IMR-90 (cell line): ENCODE measurements at regions not wholly inside any gene's neighbourhood (a gene's known extent, or its start where the extent isn't known, plus 50 kb on each side); places are given as distances from the start of the nearest gene placed in this dataset.

ENCODE experiments used
- ATAC-seq: fragments of 200-7000 bp; cut with Tn5 transposase; 2 replicates; pipeline ENCODE4 v1.9.1; 2020; ENCODE audit warnings: low read depth, mild to moderate bottlenecking, moderate library complexity
- BruUV-seq: library from RNA; stranded (reverse); fragments of 400-500 nt; replicated peaks from 2 replicates; lab custom pipeline; 2021; lab: Mats Ljungman, UMichigan
- CTCF ChIA-PET: fragments of 300-600 bp; formaldehyde crosslinking; extraction: SDS; loops from one replicate; lab custom pipeline; 2021; ENCODE audit warnings: antibody characterized with exemption; lab: Yijun Ruan, JAX
- POLR2A ChIA-PET: fragments of 300-600 bp; sonication (Branson Sonifier 250); formaldehyde crosslinking; loops from one replicate; lab custom pipeline; 2022; ENCODE audit warnings: antibody characterized with exemption; ENCODE audit not compliant: unreplicated experiment; lab: Charles Lee
- DNase-seq: peaks from one replicate; pipeline ENCODE4 v3.0.0; 2013
- H2AFZ ChIP-seq: replicated peaks from 2 replicates; pipeline ENCODE3; 2013; ENCODE audit warnings: low read length, mild to moderate bottlenecking; ENCODE audit not compliant: poor library complexity
- H2AK5ac ChIP-seq: 2 replicates; pipeline ENCODE4 v1.6.1; 2013; ENCODE audit warnings: low read depth, low read length, inconsistent platforms
- H2AK9ac ChIP-seq: replicated peaks from 2 replicates; pipeline ENCODE3; 2013; ENCODE audit warnings: mild to moderate bottlenecking, low read depth, low read length, moderate library complexity; ENCODE audit not compliant: poor library complexity
- H2BK120ac ChIP-seq: 2 replicates; pipeline ENCODE4 v1.6.1; 2013; ENCODE audit warnings: low read depth, low read length, inconsistent platforms
- H2BK15ac ChIP-seq: 3 replicates; pipeline ENCODE4 v1.6.1; 2013; ENCODE audit warnings: low read depth, low read length, inconsistent platforms
- H2BK20ac ChIP-seq: 2 replicates; pipeline ENCODE4 v1.6.1; 2013; ENCODE audit warnings: low read depth, mild to moderate bottlenecking, inconsistent platforms, low read length, moderate library complexity
- H2BK5ac ChIP-seq: 2 replicates; pipeline ENCODE4 v1.6.1; 2013; ENCODE audit warnings: mild to moderate bottlenecking, low read depth, low read length, inconsistent platforms; ENCODE audit not compliant: poor library complexity, severe bottlenecking
- H3K14ac ChIP-seq: replicated peaks from 2 replicates; pipeline ENCODE4 v1.6.1; 2013; ENCODE audit warnings: low read depth, low read length, inconsistent platforms
- H3K18ac ChIP-seq: 2 replicates; pipeline ENCODE4 v1.6.1; 2013; ENCODE audit warnings: low read depth, low read length, control low read depth
- H3K23ac ChIP-seq: 2 replicates; pipeline ENCODE4 v1.6.1; 2013; ENCODE audit warnings: low read depth, low read length, inconsistent platforms
- H3K27ac ChIP-seq: 2 replicates; pipeline ENCODE4 v1.5.1; 2013; ENCODE audit warnings: mild to moderate bottlenecking, control low read depth, low read length; ENCODE audit not compliant: insufficient read depth
- H3K27me3 ChIP-seq: 2 replicates; pipeline ENCODE4 v1.6.1; 2013; ENCODE audit warnings: low read length; ENCODE audit not compliant: control insufficient read depth, insufficient read depth
- H3K36me3 ChIP-seq: 2 replicates; pipeline ENCODE4 v1.6.1; 2013; ENCODE audit warnings: low read length, mixed read lengths; ENCODE audit not compliant: control insufficient read depth, insufficient read depth
- H3K4ac ChIP-seq: 2 replicates; pipeline ENCODE4 v1.6.1; 2013; ENCODE audit warnings: low read depth, low read length, inconsistent platforms
- H3K4me1 ChIP-seq: 2 replicates; pipeline ENCODE4 v1.6.1; 2013; ENCODE audit warnings: low read length, mixed read lengths; ENCODE audit not compliant: control insufficient read depth, insufficient read depth
- H3K4me2 ChIP-seq: 2 replicates; pipeline ENCODE4 v1.6.1; 2013; ENCODE audit warnings: low read depth, mild to moderate bottlenecking, control low read depth, low read length, moderate library complexity
- H3K4me3 ChIP-seq: 2 replicates; pipeline ENCODE4 v1.5.1; 2013; ENCODE audit warnings: low read depth, mild to moderate bottlenecking, control low read depth, low read length, moderate library complexity; ENCODE audit not compliant: insufficient read depth
- H3K56ac ChIP-seq: 2 replicates; pipeline ENCODE4 v1.6.1; 2013; ENCODE audit warnings: low read length, inconsistent platforms; ENCODE audit not compliant: insufficient read depth; ENCODE audit errors: extremely low read depth
- H3K79me1 ChIP-seq, 2 experiments: 2 replicates each; pipeline ENCODE4 v1.6.1; 2013; ENCODE audit warnings: low read length in 2 of 2, inconsistent platforms in 1 of 2, low read depth in 1 of 2
- H3K9ac ChIP-seq: 2 replicates; pipeline ENCODE4 v1.6.1; 2013; ENCODE audit warnings: low read depth, low read length, control low read depth
- H3K9me1 ChIP-seq: 2 replicates; pipeline ENCODE4 v1.6.1; 2013; ENCODE audit warnings: low read length, inconsistent platforms; ENCODE audit not compliant: insufficient read depth
- H3K9me3 ChIP-seq: 2 replicates; pipeline ENCODE4 v1.6.1; 2013; ENCODE audit warnings: low read length; ENCODE audit not compliant: control insufficient read depth, insufficient read depth
- H4K20me1 ChIP-seq: 2 replicates; pipeline ENCODE4 v1.6.1; 2013; ENCODE audit warnings: low read length, inconsistent platforms; ENCODE audit not compliant: insufficient read depth
- H4K5ac ChIP-seq: 2 replicates; pipeline ENCODE4 v1.6.1; 2013; ENCODE audit warnings: mild to moderate bottlenecking, low read depth, low read length, control low read depth
- H4K8ac ChIP-seq, 2 experiments: 2 replicates each; pipeline ENCODE4 v1.6.1; 2013; ENCODE audit warnings: low read depth in 2 of 2, low read length in 2 of 2, control low read depth in 1 of 2, inconsistent platforms in 1 of 2
- H4K91ac ChIP-seq: 2 replicates; pipeline ENCODE4 v1.6.1; 2013; ENCODE audit warnings: low read depth, low read length, inconsistent platforms; ENCODE audit not compliant: insufficient read depth
- CHD1 ChIP-seq: IDR thresholded peaks from 2 replicates; pipeline ENCODE4 v1.6.1; 2012; ENCODE audit warnings: low read depth, low read length, improper control_type of control experiment
- POLR2A ChIP-seq: IDR thresholded peaks from 2 replicates; pipeline ENCODE4 v1.6.1; 2012; ENCODE audit warnings: mild to moderate bottlenecking, low read depth, low read length
- WGBS, 2 experiments: methylation state at CpG; one replicate each; pipeline versions ENCODE4 v1.1.5 to v1.1.7; 2013; ENCODE audit warnings: missing lambda C conversion rate in 2 of 2; ENCODE audit not compliant: insufficient read length in 1 of 2; ENCODE audit errors: extremely low coverage in 2 of 2; 5-methylcytosine and 5-hydroxymethylcytosine counted together
- dilution Hi-C: fragments of 300-500 bp; cut with HindIII; formaldehyde crosslinking; loops from one replicate; pipeline ENCODE4 v1.14.3; 2018; ENCODE audit warnings: low sequenced_read_pairs; ENCODE audit not compliant: unreplicated experiment
- in situ Hi-C: fragments of 300-500 bp; cut with MboI; formaldehyde crosslinking; loops from 3 replicates; pipeline ENCODE4 v1.14.3; 2019; ENCODE audit warnings: low sequenced_read_pairs, inconsistent platforms, mixed read lengths
- intact Hi-C: fragments of 100-400 bp; cut with micrococcal nuclease; formaldehyde crosslinking; loops from 2 replicates; pipeline ENCODE4 v1.10.0; 2022

- Histone ChIP-seq H3K18ac (no peak overlapping the region), H3K4me2 (peak overlapping the region; percentile 31; the same call in 1 of the 2 replicates), H2BK5ac (no peak overlapping the region), H3K4me1 (peaks cover 7% of the 10 kb centered on the region), H3K4ac (no peak overlapping the region), H4K91ac (no peak overlapping the region), H3K14ac (no peak overlapping the region), H3K36me3 (no peaks in the 10 kb centered on the region), H4K20me1 (no peaks in the 10 kb centered on the region), H2AFZ (no peak overlapping the region), H3K79me1 (no peaks in the 10 kb centered on the region), H2BK20ac (no peak overlapping the region), H2BK15ac (no peak overlapping the region), H2AK9ac (no peak overlapping the region), H3K9me3 (no peaks in the 10 kb centered on the region), H3K9me1 (no peaks in the 10 kb centered on the region), H4K8ac (no peak overlapping the region), H2BK120ac (peak overlapping the region; percentile 40; the same call in 1 of the 2 replicates), H4K5ac (0 out of 2 replicates have a peak overlapping the region, but pooled peaks have one; percentile 23), H3K27me3 (no peaks in the 10 kb centered on the region), H3K4me3 (no peak overlapping the region), H3K23ac (no peak overlapping the region), H3K56ac (no peak overlapping the region), H3K9ac (no peak overlapping the region), H3K27ac (no peak overlapping the region), H2AK5ac (no peak overlapping the region)
- in situ Hi-C loops = no loop called here
- WGBS, 2 experiments = no CpG with 5 or more reads among the region's 1 CpG
- no TSS peak for BruUV-seq
- ChIA-PET CTCF (interaction anchor here (1.0 kb wide), 1 partner anchor 29 kb away, joined by 3 read pairs; no protein-coding TSS in a partner anchor), POLR2A (no interaction called here)
- dilution Hi-C loops = no loop called here
- intact Hi-C loops = no loop called here
- TF ChIP-seq CHD1 (no peak), POLR2A (no peak)
- peak; percentile 15 for DNase-seq
- ATAC-seq = peak; percentile 35; the same call in 1 of the 2 replicates
Observed at GRCh38 chr2:149768320-149768799, 180.8 kb upstream of the MMADHC start.
